NCI-H460 (cell line): ENCODE measurements at regions not wholly inside any gene's neighbourhood (a gene's known extent, or its start where the extent isn't known, plus 50 kb on each side); places are given as distances from the start of the nearest gene placed in this dataset.

Experiments
- DNase-seq: peaks from one replicate; pipeline ENCODE4 v3.0.0-alpha.2; 2016; ENCODE audit warnings: low read depth; ENCODE audit errors: extremely low read depth

DNA sequence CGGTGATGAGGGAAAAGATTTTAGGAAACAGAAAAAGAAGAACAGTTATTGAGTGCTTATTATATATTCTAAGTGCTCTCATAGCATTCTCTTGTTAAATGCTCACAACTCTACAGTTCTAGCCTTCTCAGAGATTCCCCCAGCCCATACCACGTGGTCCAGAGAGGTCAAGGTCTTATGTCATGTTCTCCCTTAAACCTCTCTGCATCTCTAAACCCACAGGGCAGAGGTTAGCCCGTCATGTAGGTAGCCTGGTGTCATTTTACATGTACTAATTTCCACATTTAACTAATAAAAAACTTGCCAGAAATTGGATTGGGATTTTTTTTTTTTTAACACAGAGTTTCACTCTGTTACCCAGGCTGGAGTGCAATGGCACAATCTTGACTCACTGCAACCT, 178.0 kb downstream of the CEMIP2 start:
- no peak for DNase-seq

GRCh38 chr9:71589612-71590011, 178.7 kb downstream of the CEMIP2 start:
- no peak for DNase-seq

GRCh38 chr9:71587576-71588362, 180.5 kb downstream of the CEMIP2 start:
- DNase-seq: no peak

DNA sequence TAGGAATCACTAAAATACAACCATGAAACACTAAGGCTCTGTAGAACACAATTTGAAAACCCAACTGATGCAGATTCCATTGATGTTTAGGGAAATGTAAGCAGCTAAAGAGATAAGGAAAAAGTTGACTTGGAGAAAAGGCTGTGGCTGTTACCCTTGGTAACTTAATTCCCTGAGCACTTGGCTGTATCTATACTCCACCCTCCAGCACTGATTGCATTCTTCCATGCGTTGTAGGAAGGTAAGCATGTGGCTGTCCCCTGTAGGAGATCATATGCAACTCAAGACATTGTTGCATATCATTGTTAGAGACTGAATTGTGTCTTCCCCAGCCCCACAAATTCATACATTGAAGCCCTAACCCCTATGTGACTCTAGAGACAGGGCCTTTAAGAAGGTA, 184.5 kb downstream of the CEMIP2 start:
- DNase-seq: no peak

- DNase-seq: no peak
Measured at GRCh38 chr9:71582347-71582746, 186.0 kb downstream of the CEMIP2 start.

GRCh38 chr9:71581101-71581500, 187.2 kb downstream of the CEMIP2 start:
- DNase-seq: no peak

- no peak for DNase-seq
Measured at GRCh38 chr9:71571186-71571585, 197.1 kb downstream of the CEMIP2 start.

DNA sequence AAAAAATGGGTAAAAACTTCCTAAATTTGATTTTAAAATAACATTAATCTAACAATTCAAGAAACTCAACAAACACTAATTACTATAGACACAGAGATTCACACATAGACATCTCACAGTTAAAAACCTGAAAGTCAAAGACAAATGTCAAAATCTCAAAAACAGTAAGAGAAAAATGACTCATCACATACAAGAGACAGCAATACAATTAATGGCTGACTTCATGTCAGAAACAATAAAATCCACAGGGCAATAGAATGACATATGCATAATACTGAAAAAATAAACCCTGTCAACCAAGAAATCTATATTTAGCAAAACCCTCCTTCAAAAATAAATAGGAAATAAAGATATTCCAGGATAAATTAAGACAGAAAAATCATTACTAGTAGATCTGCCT, 200.4 kb downstream of the CEMIP2 start:
- DNase-seq: no peak

DNA sequence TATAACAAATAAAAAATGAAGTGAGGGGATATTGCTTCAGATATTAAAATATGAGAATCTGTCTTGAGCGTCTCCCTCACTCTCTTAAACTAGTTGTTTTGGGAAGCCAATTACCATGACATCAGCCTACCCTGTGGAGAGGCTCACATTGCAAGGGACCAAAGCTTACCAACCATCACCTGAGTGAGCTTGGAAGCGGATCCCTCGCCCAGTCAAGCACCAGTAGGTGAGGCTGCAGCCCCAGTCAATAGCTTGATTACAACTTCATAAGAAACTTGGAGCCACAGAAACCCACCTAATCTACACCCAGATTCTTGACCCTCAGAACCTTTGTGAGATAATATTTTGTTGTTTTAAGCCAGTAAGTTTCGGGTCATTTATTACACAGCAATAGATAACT, 206.2 kb downstream of the CEMIP2 start:
- DNase-seq: no peak

- DNase-seq: no peak
Measured at GRCh38 chr9:71557310-71557709, 211.0 kb downstream of the CEMIP2 start.

- no peak for DNase-seq
Measured at GRCh38 chr9:71552480-71552879, 215.8 kb downstream of the CEMIP2 start.

DNA sequence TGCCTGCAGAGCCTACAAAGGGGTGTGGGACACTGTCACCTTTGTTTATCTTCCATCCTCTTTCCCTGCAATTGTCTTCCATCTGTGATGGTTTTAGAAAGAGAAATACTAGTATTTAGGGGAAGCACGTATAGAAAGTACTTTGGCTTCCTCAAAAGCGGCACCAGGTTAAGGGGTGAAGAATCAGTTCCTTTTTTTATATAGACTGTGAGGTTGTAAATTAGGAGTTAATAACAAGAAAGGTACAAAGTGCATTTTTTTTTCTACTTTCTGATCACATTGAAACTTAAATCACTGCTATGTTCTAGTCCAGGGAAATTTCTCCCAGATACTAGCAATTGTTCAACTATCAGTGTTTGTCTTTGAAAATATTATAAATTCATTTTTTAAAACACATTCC, 219.3 kb downstream of the CEMIP2 start:
- DNase-seq: no peak

DNA sequence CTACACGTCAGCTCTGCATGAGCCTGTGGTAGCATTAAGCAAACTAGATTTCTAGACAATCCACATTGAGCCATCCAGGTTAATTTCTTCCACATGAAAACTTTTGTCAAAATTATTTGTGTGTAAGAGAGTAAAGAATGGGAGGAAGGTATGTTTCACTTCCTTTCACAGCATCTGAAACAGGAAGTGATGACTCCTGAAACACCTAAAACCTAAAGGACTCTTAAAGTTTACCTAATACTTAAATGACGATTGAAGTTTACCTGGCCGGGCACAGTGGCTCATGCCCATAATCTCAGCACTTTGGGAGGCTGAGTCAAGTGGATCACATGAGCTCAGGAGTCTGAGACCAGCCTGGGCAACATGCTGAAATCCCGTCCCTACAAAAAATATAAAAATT, 223.8 kb downstream of the CEMIP2 start:
- no peak for DNase-seq

DNA sequence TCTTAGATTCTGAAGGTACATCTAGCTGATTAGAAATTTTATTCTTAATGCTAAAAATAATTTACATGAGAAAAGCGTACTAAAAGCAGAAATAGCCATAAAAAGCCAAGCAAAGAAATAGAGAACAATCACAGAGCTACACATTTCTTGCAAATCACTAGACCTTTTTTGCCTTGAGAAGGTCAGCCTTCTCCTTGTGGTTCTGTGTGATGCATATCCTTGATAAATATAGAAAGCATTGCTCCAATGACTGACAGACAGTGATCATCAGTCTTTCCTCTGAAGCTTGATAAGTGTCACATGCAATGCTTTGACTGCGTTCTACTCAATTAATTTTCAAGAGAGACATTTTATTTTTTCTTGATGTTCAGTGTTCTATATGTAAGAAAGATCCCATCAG, 226.9 kb downstream of the CEMIP2 start:
- no peak for DNase-seq

DNA sequence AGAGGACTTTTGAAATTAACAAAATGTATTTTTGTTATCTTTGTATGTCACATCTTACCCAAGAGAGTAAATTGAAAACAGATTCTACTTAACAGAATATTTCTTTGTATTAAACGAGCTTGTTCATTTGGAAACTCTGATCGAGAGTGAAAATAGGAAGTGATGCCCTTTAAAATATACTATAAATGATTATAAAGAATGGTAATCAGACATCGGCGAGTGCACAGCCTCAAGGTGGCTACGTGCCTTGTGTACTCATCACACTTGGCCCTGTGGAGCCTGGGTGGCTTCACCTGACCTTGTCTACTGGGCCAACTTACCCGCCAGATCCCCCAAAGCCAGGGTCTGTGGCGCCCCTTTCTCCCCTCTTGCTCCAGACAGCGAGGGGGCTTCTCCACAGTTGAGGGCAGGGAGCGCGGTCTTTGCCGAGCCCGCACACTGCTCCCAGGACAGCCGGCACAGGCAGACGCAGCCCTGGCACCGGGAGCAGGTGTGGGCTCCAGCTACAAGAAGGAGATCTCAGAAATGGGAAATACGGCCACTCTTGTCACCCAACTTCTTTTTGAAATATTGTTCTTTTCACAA, 243.2 kb downstream of the CEMIP2 start:
- DNase-seq: no peak

DNA sequence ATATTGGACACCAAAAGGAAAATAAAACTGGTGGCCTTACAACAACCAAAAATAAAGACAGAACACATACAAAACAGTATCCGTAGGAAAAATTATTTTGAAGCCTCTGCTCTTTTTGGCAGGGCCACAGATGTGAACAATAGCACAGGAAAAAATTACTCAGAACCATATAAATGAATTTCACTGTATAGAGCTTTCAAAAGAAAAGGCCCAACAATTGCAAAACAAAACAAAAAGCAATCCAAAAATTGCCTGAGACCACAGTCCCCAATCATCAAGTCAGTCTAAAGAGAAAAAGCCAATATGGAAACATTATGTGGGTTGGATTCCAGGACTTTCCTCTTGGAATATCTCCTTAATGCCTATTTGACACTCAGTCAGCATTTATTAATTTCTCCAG, 243.8 kb downstream of the CEMIP2 start:
- no peak for DNase-seq

DNA sequence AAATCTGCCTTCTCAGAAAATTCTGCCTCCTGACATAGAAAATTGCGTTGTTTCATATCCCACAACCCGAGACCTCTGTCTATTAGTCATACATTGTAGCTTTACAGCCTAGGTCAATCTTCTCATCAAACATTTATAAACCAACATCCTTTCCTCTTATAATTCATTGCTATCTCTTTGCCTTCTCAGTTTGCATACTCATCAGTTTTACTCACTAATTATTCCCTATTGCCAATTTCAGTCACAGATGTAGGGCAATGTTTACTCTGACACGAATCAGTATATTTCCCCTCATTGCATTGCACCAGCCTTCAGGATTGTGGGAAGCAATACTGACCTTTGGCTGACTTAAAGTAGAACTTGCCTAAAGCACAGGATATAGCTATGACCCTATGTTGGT, 247.2 kb downstream of the CEMIP2 start:
- no peak for DNase-seq

DNA sequence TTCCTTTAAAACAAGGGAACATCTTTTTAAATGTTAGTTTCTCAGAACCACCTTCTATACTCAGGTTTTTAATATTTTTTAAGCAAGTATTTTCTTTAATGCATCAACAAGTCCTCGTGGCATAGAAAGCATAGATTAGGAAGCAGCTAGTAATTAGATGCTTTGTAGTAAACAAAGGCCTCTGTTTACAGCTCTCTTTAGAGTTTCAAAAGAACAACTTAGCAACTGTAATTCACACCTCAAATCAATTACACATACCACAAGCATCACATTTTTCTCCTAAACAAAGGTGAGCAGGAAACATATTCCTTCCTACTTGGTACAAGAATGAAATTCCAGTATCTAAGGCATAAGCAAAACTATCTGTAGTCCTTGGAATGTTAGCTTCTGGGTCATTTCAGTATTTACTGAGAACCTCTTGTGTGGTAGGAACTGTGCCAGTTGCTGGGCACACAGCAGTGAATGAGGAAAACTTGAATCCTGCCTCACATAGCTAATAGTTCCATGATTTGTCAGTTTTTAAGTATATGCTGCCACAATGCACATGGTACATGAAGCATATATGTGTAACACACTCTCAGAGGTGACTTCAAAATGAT, 249.1 kb downstream of the CEMIP2 start:
- DNase-seq: no peak

DNA sequence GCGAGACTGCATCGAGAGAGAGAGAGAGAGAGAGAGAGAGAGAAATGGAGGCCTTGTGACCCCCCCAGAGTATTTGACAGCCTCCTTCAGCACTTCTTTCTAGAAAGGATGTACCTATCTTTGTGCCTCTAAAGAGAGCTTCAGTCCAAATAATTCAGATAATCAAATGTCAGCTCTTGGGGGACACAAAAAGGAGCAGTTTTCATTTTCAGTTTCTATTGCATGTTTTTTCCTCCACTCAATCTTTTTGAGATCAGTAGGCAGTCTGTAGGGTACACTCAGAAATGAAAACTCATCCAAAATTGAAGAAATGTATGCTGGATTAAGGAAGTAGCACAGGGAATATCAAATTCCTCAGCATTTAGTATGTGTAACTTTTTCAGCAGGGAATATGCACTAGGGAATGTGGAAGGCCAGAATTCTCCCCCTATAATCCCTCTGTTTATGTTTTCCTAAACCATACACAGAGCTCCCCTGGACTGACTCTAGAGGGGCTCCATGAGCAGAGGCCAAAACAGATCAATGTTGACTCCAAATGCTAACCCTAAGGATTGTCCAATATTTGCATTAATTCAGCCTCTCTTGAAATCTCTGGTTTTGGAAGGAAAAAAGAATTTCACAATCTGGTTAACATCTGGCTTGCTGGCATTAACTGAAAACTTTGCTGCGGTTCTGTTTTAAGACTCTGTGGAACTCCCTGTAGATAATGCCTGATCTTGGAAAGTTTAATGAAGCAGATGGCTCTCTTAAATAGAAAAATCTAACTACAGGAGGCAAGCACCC, 250.1 kb downstream of the CEMIP2 start:
- DNase-seq: no peak

- DNase-seq: no peak
Measured at GRCh38 chr9:71515626-71516025, 252.7 kb downstream of the CEMIP2 start.

DNA sequence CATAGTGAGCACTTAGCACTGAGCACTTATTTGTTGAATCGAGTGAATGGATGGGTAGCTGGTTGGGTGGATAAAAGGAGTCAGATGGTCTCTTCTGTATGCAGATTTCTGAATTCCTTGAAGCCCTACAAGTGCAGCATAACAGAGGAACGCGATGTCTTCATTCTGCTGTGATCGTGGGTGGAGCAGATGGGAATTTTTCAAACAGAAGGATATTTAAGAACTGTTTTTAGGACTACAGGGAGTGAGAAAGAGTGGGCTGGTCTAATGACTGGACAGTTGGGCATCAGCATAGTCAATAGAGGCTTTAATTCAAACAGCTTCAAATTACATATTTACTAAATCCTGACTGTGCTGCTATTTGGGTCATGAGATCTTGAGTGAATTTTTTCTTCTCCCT, 253.2 kb downstream of the CEMIP2 start:
- no peak for DNase-seq
